NK-92 treated with Interleukin-12 subunit alpha and Interleukin-12 subunit beta, amount 100 ng/mL, for 24 hours (cell line): ENCODE measurements at regions not wholly inside any gene's neighbourhood (a gene's known extent, or its start where the extent isn't known, plus 50 kb on each side); places are given as distances from the start of the nearest gene placed in this dataset.
"Not testable (repeated sequence)": the region's sequence is repeated elsewhere in the genome, so short reads cannot be mapped to it uniquely, and the experiment has no call there.

Experiments
- DNase-seq: peaks from one replicate; lab custom pipeline; 2025; lab: John Stamatoyannopoulos, UW

DNA sequence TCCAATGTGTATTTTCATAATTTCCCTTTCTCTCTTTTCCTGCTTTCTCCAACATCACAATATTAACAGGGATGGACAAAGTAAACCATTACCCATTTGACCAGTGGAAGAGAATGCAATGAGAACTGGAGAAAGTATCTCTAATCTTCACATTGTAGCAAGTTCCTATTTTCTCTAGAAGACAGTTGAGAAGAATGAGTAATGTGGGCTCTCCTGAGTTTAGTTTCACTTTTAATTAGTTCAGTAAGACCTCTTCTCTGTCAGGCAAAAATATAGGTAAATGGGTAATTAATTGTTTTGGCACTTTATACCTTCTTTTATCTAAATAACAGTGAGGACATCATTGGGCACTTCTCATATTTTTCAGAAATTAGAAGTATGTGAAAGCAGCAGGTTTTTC lies 602.0 kb downstream of the GLUD2 start:
- no peak for DNase-seq

DNA sequence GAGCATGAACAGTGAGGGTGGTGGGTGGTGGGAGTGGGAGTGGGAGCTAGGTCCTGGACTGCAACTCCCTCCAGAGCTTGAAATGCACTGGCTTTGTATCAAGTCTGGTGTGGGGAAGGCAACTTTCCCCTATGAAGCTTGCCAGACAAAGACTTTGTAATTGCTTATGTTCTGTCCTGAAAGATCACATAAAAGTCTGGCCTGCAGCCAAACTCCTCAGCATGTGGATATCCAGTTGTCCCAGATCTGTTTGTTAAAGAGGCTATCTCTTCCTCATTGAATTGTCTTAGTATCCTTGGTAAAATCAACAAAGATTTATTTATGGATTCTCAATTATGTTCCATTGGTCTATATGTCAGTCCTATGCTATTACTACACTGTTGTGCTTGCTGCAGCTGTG lies 607.9 kb downstream of the GLUD2 start:
- DNase-seq: no peak

DNA sequence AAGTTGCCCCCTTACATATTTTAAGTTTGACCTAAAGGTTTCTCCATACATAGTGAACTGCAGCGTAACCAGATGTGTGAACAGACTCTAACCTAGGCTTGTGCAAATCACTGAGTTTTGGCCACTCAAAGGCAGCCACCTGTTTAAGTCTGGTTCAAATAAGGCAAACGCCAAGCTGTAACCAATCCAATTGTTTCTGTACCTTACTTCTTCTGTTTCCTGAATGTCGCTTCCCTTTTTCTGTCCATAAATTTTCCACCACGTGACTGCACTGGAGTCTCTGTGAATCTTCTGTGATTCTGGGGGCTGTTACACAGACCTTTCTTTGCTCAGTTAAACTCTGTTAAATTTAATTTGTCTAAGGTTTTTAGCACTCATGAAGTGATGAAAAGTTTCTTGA lies 618.8 kb downstream of the GLUD2 start:
- DNase-seq: no peak

DNA sequence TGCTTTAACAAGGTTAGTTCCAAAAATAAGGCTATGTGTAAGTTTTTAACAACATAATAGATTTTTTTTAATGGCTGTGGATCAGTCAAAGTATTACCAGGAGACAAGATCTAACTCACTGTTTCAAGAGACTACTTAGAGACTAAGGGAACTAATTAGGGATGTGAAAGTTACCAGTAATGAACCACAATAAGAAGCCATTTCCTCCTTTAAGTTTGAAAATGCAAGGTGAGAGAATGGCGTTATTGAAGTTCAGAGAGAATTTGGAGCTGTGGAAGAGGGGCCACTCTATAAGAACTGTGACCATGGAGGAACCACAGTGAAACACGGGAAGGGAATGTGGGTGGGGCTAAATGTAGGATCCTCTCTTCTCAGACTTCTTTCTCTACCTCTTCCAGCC lies 624.2 kb downstream of the GLUD2 start:
- DNase-seq: no peak

DNA sequence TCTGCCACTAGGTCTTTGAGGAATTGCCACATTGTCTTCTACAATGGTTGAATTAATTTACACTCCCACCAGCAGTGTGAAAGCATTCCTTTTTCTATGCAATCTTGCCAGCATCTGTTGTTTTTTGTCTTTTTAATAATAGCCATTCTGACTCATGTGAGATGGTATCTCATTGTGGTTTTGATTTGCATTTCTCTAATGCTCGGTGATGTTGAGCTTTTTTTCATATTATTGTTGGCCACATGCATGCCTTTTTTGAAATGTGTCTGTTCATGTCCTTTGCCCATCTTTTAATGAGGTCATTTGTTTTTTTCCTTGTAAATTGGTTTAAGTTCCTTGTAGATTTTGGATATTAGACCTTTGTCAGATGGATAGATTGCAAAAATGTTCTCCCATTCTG lies 661.8 kb downstream of the GLUD2 start:
- DNase-seq: not testable (repeated sequence)

DNA sequence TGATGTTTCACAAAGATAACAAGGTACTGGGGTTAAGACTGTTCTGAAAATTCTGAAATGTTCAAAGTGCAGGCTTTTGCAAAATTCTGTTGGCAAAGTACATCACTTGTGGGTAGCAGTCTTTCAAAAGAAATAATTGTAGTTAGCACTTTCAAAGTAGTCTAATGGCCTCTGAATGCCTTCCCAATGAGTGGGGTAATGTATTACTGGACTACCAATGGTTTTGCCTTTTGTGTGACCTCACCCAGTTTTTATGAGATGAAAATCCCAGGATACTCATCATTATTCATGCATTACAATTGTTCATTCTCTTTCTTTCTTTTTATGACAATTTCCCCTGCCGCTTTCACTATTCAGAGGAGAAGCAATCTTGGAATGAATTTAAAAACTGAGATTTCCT lies 686.1 kb downstream of the GLUD2 start:
- DNase-seq: no peak

DNA sequence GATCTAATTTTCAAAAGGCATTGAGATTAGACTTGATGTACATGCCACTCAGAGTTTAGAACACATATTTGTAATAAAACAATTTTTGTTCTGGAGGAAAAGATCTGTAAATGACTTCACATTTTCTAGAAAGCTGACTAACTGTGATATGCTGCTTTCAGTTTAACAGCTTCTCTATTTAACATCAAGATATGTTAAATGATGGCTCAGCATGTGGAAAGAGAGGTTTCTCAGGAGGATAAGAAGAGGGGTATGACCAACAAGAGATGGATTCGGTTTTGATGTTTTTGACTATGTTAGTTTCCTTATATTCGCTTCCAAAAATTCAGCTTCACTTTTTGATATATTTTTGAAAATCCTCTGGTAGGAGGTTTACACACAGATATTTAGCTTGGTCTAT lies 698.7 kb downstream of the GLUD2 start:
- no peak for DNase-seq

DNA sequence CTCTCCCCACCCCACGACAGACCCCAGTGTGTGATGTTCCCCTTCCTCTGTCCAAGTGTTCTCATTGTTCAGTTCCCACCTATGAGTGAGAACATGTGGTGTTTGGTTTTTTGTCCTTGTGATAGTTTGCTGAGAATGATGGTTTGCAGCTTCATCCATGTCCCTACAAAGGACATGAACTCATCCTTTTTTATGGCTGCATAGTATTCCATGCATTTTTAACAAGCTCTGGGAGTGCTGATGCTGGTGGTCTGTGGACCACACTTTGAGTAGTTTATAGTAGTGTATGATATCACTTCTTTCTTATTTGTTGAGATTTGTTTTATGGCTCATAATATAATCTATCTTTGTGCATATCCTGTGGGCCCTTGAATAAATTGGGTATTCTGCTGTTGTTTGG lies 706.2 kb downstream of the GLUD2 start:
- DNase-seq: not testable (repeated sequence)

DNA sequence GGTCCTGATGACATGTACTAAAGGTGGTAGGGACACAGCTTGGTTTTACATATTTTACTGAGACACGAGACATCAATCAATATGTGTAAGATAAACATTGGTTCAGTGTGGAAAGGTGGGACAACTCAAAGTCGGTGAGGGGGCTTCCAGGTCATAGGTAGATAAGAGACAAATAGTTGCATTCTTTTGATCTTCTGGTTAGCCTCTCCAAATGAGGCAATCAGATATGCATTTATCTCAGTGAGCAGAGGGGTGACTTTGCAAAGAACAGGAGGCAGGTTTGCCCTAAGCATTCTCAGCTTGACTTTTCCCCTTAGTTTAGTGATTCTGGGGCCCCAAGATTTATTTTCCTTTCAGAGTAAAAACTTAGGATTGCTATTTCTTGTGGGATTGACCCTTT lies 706.9 kb downstream of the GLUD2 start:
- no peak for DNase-seq

DNA sequence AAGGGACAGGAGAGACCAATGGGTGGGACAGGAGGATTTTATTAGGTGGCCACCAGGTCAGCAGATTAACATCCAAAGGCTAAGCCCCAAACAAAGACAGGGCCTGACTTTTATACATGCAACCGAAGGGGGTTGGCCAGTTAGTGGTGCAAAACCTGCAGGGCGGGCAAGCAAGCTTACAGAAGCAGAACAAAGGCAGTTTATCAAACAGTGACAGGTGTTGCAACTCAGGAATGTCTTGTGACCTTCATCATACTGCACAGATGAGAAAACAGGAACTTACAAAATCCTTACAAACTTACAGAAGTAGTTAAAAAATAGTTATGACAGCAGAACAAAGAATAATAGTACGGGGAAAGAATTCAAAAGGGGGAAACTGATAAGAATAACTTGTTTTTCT lies 708.1 kb downstream of the GLUD2 start:
- no peak for DNase-seq

DNA sequence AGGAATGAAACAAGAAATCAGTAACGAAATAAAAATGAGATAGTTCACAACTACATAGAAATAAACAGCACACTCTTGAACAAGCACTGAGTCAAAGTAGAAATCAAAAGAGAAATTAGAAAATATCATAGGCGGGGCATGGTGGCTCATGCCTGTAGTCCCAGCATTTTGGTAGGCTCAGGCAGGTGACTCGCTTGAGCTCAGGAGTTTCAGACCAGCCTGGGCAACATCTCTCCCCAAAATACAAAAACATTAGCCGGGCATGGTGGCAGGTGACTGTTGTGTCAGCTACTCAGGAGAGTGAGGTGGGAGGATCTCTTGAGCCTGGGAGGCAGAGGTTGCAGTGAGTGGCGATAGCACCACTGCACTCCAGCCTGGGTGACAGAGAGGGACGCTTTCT lies 714.4 kb downstream of the GLUD2 start:
- no peak for DNase-seq

DNA sequence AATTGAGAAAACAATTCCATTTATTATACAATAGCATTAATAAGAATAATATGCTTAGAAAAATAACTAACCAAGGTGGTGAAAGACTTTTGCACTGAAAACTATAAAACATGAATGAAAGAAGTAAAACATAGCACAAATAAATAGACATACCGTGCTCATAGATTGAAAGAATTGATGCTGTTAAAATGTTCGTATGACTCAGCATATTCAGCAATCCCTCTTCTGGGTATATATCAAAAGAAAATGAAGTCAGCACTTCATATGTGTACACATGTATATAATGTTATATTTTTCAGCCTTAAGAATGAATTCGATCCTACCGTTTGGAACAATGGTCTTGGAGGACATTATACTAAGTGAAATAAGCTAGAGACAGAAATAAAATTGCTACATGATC lies 716.3 kb downstream of the GLUD2 start:
- no peak for DNase-seq

DNA sequence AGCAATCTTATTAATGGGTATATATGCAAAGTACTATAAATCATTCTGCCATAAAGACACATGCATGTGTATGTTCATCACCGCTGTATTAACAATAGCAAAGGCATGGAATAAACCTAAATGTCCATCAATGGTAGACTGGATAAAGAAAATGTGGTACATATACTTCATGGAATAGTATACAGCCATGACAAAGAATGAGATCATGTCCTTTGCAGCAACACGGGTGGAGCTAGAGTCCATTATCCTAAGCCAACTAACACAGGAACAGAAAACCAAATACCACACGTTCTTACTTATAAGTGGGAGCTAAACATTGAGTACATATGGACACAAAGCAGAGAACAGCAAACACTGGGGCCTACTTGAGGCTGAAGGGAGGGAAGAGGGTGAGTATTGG lies 720.8 kb downstream of the GLUD2 start:
- DNase-seq: not testable (repeated sequence)

DNA sequence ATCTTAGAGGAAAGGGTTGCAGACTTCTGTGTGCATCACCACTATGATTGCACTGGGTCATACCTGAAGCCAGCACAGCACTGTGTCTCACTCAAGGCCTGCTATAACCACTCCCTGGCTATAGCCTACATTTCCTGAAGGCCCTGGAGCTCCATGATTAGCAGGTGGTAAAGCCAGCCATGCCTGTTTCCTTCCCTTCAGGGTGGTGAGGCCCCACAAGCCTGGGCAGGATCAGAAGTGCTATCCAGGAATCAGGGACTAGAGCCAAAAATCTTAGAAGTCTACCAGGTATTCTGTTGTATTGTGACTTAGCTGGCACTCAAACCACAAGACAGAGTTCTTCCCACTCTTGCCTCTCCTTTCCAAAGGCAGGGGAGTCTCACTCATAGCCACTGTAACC lies 734.6 kb downstream of the GLUD2 start:
- no peak for DNase-seq

DNA sequence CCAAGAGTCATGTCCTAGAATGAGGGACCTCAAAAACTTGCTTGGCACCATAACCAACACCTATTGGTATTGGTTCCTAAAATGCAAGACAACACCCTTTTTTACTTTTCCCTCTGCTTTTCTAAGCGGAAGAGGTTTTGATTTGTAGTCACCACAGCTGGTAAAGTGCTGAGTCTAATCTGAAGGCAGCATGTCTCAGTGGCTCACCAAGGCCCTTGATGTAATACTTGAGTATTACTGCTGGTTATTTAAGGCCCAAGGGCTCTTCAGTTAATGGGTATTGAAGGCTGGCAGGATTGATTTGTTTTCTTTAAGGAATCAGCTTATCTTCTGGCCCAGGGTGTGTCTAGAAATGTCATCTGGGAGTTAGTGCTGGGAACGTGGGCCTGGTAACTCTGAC lies 735.1 kb downstream of the GLUD2 start:
- DNase-seq: no peak

DNA sequence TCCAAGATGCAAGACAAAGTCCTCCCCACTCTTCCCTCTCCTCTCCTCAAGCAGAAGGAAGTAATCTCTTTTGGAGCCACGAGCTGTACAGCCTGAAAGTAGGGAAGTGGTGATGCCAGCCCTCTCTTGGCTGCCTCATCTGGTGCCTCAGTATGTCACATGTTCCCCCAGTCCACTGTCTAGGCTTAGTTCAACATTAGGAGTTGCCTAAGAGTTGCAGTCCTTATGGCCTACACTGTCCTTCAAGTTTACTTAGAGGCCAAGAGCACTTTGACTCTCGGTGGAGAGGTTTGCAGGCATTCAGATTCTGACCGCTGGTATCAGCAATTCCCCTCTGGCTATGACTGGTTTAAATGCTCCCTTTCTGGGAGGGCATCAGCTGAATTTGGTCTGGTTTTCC lies 735.6 kb downstream of the GLUD2 start:
- DNase-seq: no peak

DNA sequence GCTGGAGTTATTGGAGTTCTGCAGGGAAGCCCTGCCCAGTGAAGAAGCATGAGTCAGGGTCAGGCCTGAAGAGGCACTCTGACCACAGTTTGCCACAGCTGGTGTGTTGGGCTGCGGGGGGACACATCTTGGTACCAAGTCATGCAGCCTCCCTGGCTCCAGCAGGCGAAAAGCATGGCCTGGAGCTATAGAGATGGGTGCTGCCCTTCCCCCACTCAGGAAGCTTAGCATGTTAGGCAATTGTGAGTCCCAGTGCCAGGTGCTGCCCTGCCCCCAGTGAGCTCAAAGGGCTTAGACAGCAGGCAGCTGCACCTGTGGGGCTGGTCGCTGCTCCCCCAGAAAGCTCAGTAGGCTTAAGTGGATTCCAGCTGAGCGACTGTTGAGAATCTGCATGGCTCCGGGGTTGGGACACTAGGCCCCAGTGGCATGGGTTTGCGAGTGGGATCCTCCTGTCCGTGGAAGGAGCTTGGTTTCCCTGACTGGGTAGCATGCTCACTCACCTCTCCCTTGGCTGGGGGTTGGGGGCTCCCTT lies 755.5 kb downstream of the GLUD2 start:
- DNase-seq: no peak

DNA sequence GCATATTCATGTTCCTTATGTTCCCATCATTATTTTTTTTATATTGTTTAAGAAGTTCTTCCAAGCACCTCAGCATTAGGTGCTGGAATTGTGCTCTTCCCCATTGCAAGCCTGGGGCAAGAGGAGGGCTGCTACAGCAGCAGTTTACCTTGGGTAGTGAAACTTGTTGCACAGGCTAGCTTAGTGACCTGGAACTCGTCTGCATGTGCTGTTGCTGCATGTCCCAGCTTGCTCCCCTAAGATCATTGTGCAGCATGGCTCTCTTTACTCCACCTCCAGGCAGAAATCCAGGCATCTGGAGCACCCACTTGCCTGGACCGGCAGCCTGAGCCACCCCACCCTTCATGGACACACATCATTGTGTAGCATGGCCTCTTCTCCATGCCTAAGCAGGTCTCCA lies 776.0 kb downstream of the GLUD2 start:
- no peak for DNase-seq

DNA sequence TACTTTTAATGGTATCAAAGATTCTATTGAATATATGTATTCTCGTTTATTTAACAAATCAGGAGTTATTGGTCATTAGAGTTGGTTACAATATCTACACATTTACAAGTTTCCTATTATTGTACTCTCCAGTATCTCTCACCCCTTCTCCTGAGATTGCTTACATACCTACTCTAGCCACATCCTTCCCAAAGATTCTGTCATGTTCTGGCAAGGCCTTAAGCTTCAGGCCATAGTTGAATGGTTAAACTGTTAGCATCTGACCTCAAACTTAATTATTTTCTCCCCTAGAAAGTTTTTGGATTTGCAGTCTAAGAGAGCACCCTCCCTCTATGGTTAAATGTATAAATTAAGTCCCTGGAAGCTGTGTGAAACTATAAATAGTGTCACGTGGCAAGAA lies 784.2 kb downstream of the GLUD2 start:
- DNase-seq: no peak

DNA sequence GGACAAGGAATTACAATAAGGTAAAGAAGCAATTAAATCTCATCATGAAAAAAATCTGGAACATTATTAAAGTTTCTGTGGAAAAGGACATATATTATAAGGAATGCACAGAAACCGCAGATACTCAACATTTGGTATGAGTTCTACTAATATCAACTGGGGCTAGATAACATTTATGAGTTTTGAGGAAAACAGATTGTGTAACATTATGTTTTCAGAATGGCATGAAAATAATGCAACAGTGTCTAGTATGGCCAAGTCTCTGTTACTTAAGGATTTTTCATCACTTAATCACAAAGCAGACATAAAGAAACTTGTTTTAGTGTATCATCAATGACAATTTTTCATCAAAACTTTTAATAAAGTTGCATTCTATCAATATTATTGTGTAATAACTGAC lies 785.0 kb downstream of the GLUD2 start:
- no peak for DNase-seq

DNA sequence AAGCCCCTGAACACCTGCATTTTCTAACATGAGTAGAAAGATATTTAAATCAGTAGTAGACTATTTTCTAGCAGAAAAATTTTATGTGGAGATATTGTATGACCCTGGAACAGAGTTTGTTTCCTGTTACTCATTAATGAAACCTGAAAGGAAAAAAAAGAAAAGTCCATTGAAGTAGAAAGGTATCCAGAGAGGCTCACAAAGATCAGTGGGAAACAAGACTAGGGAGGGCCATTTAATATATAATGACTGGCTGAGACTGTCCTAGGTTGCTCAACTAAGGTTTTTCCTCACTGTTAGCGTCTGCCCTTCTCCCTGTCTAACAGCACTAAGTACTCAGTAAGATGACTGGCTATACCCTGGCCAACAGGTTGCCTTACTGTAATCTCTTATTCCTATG lies 788.6 kb downstream of the GLUD2 start:
- no peak for DNase-seq

DNA sequence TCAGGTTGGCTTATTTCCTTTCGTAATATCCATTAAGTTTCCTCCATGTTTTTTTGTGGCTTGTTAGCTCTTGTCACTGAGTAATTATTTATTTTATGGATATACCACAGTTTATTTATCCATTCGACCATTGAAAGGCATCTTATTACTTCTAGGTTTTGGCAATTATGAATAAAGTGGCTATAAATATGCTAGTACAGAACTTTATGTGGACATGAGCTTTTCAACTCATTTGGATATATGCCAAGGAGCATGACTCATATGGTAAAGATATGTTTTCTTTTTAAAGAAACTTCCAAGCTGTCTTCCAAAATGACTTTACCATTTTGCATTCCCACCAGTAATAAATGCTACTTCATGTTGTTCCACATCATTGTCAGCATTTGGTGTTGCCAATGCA lies 803.6 kb downstream of the GLUD2 start:
- no peak for DNase-seq

DNA sequence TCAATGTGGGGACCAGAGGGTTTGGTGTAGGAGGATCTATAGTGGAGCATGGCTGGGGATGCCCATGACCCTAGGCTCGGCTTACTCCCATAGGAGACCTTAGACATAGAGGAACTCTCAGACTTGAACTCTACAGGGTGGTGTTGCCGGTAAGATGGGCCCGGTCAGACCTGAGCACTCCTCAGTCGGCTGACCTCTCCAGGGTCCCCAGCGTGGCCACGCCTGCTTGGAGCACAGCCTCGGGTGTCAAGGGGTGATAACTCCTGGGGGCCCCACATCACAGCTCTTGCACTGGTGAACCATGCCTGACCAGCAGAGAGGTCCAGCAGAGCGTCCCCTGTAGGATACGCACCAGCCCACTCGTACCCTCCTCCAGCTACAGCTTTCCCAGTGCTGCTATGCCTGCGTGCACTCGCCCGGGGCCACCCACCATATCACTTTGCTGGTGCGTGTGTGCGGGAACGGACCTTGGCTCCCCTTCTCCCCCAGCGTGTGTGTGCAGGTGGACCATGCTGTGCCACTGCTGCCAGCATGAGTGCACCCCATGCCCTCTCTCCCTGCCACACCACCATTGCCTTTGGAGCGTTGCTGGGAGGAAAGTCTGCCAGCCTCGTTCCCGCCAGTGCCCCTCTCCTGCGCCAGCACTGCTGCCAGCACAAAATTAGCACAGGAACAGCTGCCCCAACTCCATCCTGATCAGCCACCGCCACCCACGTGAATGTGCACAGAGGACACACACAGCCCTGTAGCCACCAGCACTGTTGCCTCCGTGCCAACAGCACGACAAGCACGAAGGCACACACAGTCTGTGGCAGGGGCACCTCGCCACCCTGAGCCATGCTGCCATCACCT lies 806.6 kb downstream of the GLUD2 start:
- DNase-seq: no peak

DNA sequence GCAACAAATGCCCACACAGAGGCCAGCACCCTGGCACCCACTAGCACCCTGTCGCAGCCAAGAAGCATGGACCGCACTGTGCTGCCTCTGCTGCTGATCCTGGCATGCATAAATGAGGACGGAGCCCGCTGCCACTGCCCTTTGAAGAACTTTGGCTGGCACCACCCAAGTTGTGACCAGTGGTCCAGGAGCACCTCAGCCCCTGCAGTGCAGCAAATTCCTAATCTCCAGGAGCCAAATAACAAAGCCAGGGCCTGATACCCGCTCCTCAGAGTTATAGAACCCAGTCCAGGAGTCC lies 807.2 kb downstream of the GLUD2 start:
- no peak for DNase-seq
